Muscle layer of colon (tissue), 2 donors: ENCODE measurements at regions not wholly inside any gene's neighbourhood (a gene's known extent, or its start where the extent isn't known, plus 50 kb on each side); places are given as distances from the start of the nearest gene placed in this dataset.
"Not testable (repeated sequence)": the region's sequence is repeated elsewhere in the genome, so short reads cannot be mapped to it uniquely, and the experiment has no call there.

Experiments used
- H3K27ac ChIP-seq: one replicate; pipeline ENCODE4 v1.7.0; 2013; ENCODE audit warnings: low read depth, mild to moderate bottlenecking, low read length, moderate library complexity
- H3K27me3 ChIP-seq, 2 donors: one replicate each; pipeline ENCODE4 v1.7.0; 2013; ENCODE audit warnings: low read length in 2 of 2, mild to moderate bottlenecking in 2 of 2; ENCODE audit not compliant: insufficient read depth in 2 of 2, control insufficient read depth in 1 of 2
- H3K36me3 ChIP-seq: one replicate; pipeline ENCODE4 v1.7.0; 2013; ENCODE audit warnings: mild to moderate bottlenecking, low read length; ENCODE audit not compliant: insufficient read depth
- H3K4me1 ChIP-seq: one replicate; pipeline ENCODE4 v1.7.0; 2013; ENCODE audit warnings: mild to moderate bottlenecking, low read length; ENCODE audit not compliant: insufficient read depth
- H3K4me3 ChIP-seq, 2 donors: one replicate each; pipeline ENCODE4 v1.7.0; 2013; ENCODE audit warnings: low read length in 2 of 2, low read depth in 1 of 2, mild to moderate bottlenecking in 1 of 2, moderate library complexity in 1 of 2
- H3K9ac ChIP-seq: one replicate; pipeline ENCODE4 v1.7.0; 2013; ENCODE audit warnings: low read length
- H3K9me3 ChIP-seq: one replicate; pipeline ENCODE4 v1.7.0; 2013; ENCODE audit warnings: mild to moderate bottlenecking, low read length
- donor health status: abdominal sarcoma.
- donor health status: Adenocarcinoma of cecum.

- Histone ChIP-seq H3K36me3 (no peaks in the 10 kb centered on the region), H3K9ac (no peak overlapping the region), H3K9me3 (no peaks in the 10 kb centered on the region), H3K27me3 (no peaks in the 10 kb centered on the region), H3K27ac (no peak overlapping the region), H3K4me1 (no peaks in the 10 kb centered on the region), H3K4me3 (no peak overlapping the region)
Observed at GRCh38 chr4:149901128-149901527, 85.5 kb upstream of the IQCM start.

- Histone ChIP-seq H3K36me3 (no peaks in the 10 kb centered on the region), H3K9me3 (no peaks in the 10 kb centered on the region), H3K9ac (no peak overlapping the region), H3K27me3 (no peaks in the 10 kb centered on the region), H3K4me3 (no peak overlapping the region), H3K4me1 (no peaks in the 10 kb centered on the region), H3K27ac (no peak overlapping the region)
Observed at GRCh38 chr4:149902242-149902641, 86.6 kb upstream of the IQCM start.

DNA sequence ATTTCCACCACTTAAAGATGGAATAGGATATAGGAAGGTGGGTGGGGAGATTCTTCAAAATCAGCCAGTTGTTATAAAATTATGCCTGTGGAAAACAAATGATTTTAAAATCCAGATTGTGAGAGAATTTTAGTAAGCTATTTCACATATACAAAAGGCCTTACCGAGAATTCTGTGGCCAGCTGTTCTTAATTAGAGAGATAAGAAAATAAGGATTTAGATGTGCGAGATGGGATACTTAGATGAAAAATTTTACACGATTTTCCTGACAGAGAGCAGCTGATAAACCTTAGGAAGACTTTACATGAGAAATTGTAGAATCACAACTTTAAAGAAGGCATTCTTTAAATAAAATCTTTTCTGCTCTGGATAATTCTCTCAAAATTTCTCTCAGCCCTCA is 94.5 kb upstream of the IQCM start:
- no peaks in the 10 kb centered on the region for H3K27me3 ChIP-seq
- no peaks in the 10 kb centered on the region for H3K4me1 ChIP-seq
- no peaks in the 10 kb centered on the region for H3K36me3 ChIP-seq
- no peak overlapping the region for H3K4me3 ChIP-seq
- no peaks in the 10 kb centered on the region for H3K9me3 ChIP-seq
- no peak overlapping the region for H3K9ac ChIP-seq
- H3K27ac ChIP-seq, result no peak overlapping the region

- H3K4me1 ChIP-seq, result no peaks in the 10 kb centered on the region
- H3K36me3 ChIP-seq, result no peaks in the 10 kb centered on the region
- H3K27ac ChIP-seq, result no peak overlapping the region
- no peak overlapping the region for H3K9ac ChIP-seq
- no peaks in the 10 kb centered on the region for H3K9me3 ChIP-seq
- H3K4me3 ChIP-seq, result no peak overlapping the region
- no peaks in the 10 kb centered on the region for H3K27me3 ChIP-seq
Observed at GRCh38 chr4:149910604-149911350, 95.1 kb upstream of the IQCM start.

DNA sequence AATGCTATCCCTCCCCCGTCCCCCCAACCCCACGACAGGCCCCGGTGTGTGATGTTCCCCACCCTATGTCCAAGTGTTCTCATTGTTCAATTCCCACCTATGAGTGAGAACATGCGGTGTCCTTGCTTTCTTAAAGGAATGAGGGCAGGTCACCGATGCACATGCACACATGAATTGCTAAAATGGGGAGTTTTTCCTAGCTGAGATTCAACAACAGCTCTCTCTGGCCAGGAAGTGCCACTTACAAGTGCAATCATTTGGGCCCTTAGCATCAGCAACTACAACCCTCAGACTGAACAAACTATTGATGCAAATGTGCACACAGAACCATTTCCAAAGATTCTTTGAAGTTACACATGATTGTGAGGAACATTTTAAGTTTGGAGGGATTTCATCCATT is 95.7 kb upstream of the IQCM start:
- no peak overlapping the region for H3K4me3 ChIP-seq
- no peaks in the 10 kb centered on the region for H3K9me3 ChIP-seq
- H3K27me3 ChIP-seq, result no peaks in the 10 kb centered on the region
- no peak overlapping the region for H3K27ac ChIP-seq
- H3K4me1 ChIP-seq, result no peaks in the 10 kb centered on the region
- no peak overlapping the region for H3K9ac ChIP-seq
- no peaks in the 10 kb centered on the region for H3K36me3 ChIP-seq

GRCh38 chr4:149912000-149912399 is 96.4 kb upstream of the IQCM start:
- no peak overlapping the region for H3K27ac ChIP-seq
- H3K4me3 ChIP-seq, result no peak overlapping the region
- no peaks in the 10 kb centered on the region for H3K36me3 ChIP-seq

DNA sequence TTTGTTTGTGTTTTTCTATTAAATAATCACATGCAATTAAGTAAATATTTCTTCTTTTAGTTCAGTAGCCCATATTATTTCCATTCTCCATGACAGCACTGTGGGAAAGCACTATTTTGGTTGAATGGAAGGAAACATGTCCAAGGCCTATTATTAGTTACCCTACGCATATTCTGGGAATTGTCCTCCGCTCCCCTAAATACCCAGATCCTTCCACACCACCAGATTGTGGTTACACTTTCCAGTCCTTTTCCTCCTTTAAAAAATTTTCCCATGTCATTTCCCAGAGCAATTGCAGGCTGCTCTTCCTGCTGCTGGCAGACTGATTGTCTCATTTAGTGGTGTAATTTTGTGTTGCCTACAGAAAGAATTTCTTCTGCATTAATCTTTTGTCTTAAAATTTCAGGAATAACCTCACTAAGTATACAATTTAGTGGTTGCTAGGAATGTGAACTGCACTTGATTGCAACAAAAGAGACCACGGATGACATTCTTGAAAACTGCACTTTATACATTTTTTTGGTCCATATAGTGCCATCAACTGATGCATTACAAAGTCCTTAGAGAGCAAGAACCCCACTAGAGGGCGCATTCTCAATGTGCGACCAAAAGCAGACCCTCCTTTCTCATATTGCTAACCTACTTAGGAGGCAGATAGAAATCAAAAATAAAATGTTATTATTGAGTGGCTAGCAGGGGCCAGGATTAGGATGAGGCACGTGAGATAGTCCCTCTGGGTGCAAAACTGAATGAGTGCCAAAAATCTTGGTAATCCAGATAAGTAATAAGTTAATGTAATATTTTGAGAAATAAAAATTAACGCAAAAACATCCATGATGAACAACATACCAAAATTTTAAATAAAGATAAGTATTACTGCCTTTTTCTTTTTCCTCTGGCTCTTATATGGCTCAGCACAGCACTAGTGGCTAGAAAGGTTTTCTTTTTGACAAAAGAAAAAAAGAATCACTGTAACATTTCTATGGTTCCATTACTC is 98.8 kb upstream of the IQCM start:
- no peak overlapping the region for H3K4me3 ChIP-seq
- no peak overlapping the region for H3K27ac ChIP-seq
- H3K27me3 ChIP-seq, result no peaks in the 10 kb centered on the region
- no peaks in the 10 kb centered on the region for H3K36me3 ChIP-seq
- H3K9me3 ChIP-seq, result no peaks in the 10 kb centered on the region
- no peak overlapping the region for H3K9ac ChIP-seq
- no peaks in the 10 kb centered on the region for H3K4me1 ChIP-seq

More at GRCh38 chr4:149912000-149912399, 96.4 kb upstream of the IQCM start:
- H3K9ac ChIP-seq, result no peak overlapping the region
- H3K27me3 ChIP-seq, result no peaks in the 10 kb centered on the region
- H3K9me3 ChIP-seq, result no peaks in the 10 kb centered on the region
- no peaks in the 10 kb centered on the region for H3K4me1 ChIP-seq

DNA sequence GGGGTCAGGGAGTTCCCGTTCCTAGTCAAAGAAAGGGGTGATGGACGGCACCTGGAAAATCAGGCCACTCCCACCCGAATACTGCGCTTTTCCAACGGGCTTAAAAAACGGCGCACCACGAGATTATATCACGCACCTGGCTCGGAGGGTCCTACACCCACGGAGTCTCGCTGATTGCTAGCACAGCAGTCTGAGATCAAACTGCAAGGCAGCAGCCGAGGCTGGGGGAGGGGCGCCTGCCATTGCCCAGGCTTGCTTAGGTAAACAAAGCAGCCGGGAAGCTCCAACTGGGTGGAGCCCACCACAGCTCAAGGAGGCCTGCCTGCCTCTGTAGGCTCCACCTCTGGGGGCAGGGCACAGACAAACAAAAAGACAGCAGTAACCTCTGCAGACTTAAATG is 100.1 kb upstream of the IQCM start:
- H3K36me3 ChIP-seq, H3K4me3 ChIP-seq, H3K9ac ChIP-seq, H3K9me3 ChIP-seq, H3K27me3 ChIP-seq, H3K27ac ChIP-seq, H3K4me1 ChIP-seq: not testable (repeated sequence)

DNA sequence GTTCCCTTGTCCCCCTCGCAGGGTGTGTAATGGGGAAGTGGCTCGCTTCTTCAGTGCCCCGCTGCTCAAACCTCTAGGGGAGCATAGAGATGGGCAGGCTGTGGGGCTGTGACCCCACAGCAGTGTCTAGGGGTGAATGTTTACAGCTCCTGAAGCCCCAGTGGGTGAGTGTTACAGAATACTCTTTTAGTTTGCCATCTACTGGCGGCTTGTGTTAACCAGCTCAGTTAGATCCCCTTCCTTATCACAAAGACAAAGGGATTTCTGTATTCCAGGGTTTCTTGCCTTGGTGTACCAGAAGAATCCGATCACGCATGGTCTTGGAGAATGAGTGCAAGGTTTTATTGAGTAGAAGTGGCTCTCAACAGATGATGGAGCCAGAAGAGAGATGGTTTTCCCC is 108.1 kb upstream of the IQCM start:
- Histone ChIP-seq H3K4me3 (no peak overlapping the region), H3K36me3 (no peaks in the 10 kb centered on the region), H3K27ac (no peak overlapping the region), H3K9me3 (no peaks in the 10 kb centered on the region), H3K9ac (no peak overlapping the region), H3K27me3 (no peaks in the 10 kb centered on the region), H3K4me1 (no peaks in the 10 kb centered on the region)

- Histone ChIP-seq H3K4me3 (no peak overlapping the region), H3K36me3 (no peaks in the 10 kb centered on the region), H3K27ac (no peak overlapping the region), H3K27me3 (no peaks in the 10 kb centered on the region), H3K4me1 (no peaks in the 10 kb centered on the region), H3K9me3 (no peaks in the 10 kb centered on the region), H3K9ac (no peak overlapping the region)
Observed at GRCh38 chr4:149927514-149927913, 111.9 kb upstream of the IQCM start.

- H3K9me3 ChIP-seq, result no peaks in the 10 kb centered on the region
- no peaks in the 10 kb centered on the region for H3K36me3 ChIP-seq
- H3K9ac ChIP-seq, result no peak overlapping the region
- no peak overlapping the region for H3K4me3 ChIP-seq
- H3K4me1 ChIP-seq, result no peaks in the 10 kb centered on the region
- H3K27me3 ChIP-seq, result no peaks in the 10 kb centered on the region
- no peak overlapping the region for H3K27ac ChIP-seq
Observed at GRCh38 chr4:149928507-149928906, 112.9 kb upstream of the IQCM start.
